GM19463 (cell line): ENCODE measurements at regions not wholly inside any gene's neighbourhood (a gene's known extent, or its start where the extent isn't known, plus 50 kb on each side); places are given as distances from the start of the nearest gene placed in this dataset.
A peak's percentile ranks its signal among the peaks of the same experiment; 100 is the strongest.
"Not testable (repeated sequence)": the region's sequence is repeated elsewhere in the genome, so short reads cannot be mapped to it uniquely, and the experiment has no call there.

Experiments
- ATAC-seq: cut with Tn5 transposase; IDR thresholded peaks from one replicate; pipeline ENCODE4 v1.9.1; 2021; ENCODE audit warnings: mild to moderate bottlenecking, moderate library complexity; ENCODE audit not compliant: unreplicated experiment

- no peak for ATAC-seq
These were observed 109.8 kb upstream of the HDX start for GRCh38 chrX:84611843-84612636.

GRCh38 chrX:84634201-84634782 is 132.0 kb upstream of the HDX start:
- ATAC-seq: no peak

GRCh38 chrX:84666086-84666485 is 163.8 kb upstream of the HDX start:
- ATAC-seq: no peak

GRCh38 chrX:84690228-84690627 is 188.0 kb upstream of the HDX start:
- ATAC-seq: no peak

- no peak for ATAC-seq
These were observed 207.7 kb upstream of the HDX start for GRCh38 chrX:84709987-84710386.

GRCh38 chrX:84710611-84711010 is 208.4 kb upstream of the HDX start:
- no peak for ATAC-seq

- ATAC-seq: no peak
These were observed 210.4 kb upstream of the HDX start for GRCh38 chrX:84712621-84713020.

- no peak for ATAC-seq
These were observed 213.1 kb upstream of the HDX start for GRCh38 chrX:84715315-84715714.

- ATAC-seq: no peak
These were observed 215.1 kb upstream of the HDX start for GRCh38 chrX:84717343-84717742.

GRCh38 chrX:84721416-84721815 is 219.2 kb upstream of the HDX start:
- ATAC-seq: no peak

- no peak for ATAC-seq
These were observed 222.3 kb upstream of the HDX start for GRCh38 chrX:84724576-84724975.

GRCh38 chrX:84729408-84729807 is 227.2 kb upstream of the HDX start:
- no peak for ATAC-seq

GRCh38 chrX:84729809-84730208 is 227.6 kb upstream of the HDX start:
- ATAC-seq: peak; percentile 99

- no peak for ATAC-seq
These were observed 232.8 kb upstream of the HDX start for GRCh38 chrX:84735025-84735424.

GRCh38 chrX:84737471-84737871 is 235.2 kb upstream of the HDX start:
- ATAC-seq: no peak

- ATAC-seq: no peak
These were observed 245.3 kb upstream of the HDX start for GRCh38 chrX:84747516-84747915.

- no peak for ATAC-seq
These were observed 246.9 kb upstream of the HDX start for GRCh38 chrX:84748965-84749656.

GRCh38 chrX:84760560-84760959 is 243.1 kb upstream of the APOOL start:
- ATAC-seq: no peak

- no peak for ATAC-seq
These were observed 207.4 kb upstream of the APOOL start for GRCh38 chrX:84796321-84796720.

GRCh38 chrX:84830836-84831235 is 172.8 kb upstream of the APOOL start:
- ATAC-seq: no peak

GRCh38 chrX:84846541-84846940 is 157.1 kb upstream of the APOOL start:
- not testable (repeated sequence) for ATAC-seq

GRCh38 chrX:84851183-84851582 is 152.5 kb upstream of the APOOL start:
- ATAC-seq: not testable (repeated sequence)
